ENCODE measurements at regions not wholly inside any gene's neighbourhood (a gene's known extent, or its start where the extent isn't known, plus 50 kb on each side); places are given as distances from the start of the nearest gene placed in this dataset.

GRCh38 chr4:69025191-69025998 is 70.9 kb upstream of the UGT2B7 start:
- Mint-ChIP-seq H3K4me1 (peaks cover 3% of the 10 kb centered on the region), H3K27ac (no peak overlapping the region)

GRCh38 chr4:69025999-69026387 is 70.3 kb upstream of the UGT2B7 start:
- Mint-ChIP-seq H3K4me3 (no peak overlapping the region), H3K9me3 (no peaks in the 10 kb centered on the region), H3K27me3 (ENCODE audit: insufficient read depth) (no peaks in the 10 kb centered on the region), H3K4me1 (peaks cover 3% of the 10 kb centered on the region), H3K27ac (no peak overlapping the region), H3K36me3 (ENCODE audit: low read depth) (no peaks in the 10 kb centered on the region)
- Histone ChIP-seq H3K9ac (ENCODE audit: extremely low read depth, low read length, poor library complexity, severe bottlenecking) (no peak overlapping the region), H3K4me1 (ENCODE audit: control insufficient read depth, insufficient read depth, low read length) (no peaks in the 10 kb centered on the region), H3K36me3 (ENCODE audit: control insufficient read depth, insufficient read depth, low read length) (no peaks in the 10 kb centered on the region), H3K4me3 (ENCODE audit: low read length) (no peak overlapping the region), H3K9me3 (ENCODE audit: control insufficient read depth, low read length) (peaks cover 5% of the 10 kb centered on the region), H3K27ac (ENCODE audit: low read depth, low read length) (no peak overlapping the region), H3K27me3 (ENCODE audit: control insufficient read depth, insufficient read depth, low read length, poor library complexity, severe bottlenecking) (no peaks in the 10 kb centered on the region)
- no peak for TF ChIP-seq CTCF (conservative IDR thresholded peaks at IDR 0.05)
- DNase-seq, result no peak

More at GRCh38 chr4:69025191-69025998, 70.9 kb upstream of the UGT2B7 start:
- Histone ChIP-seq H3K9me3 (ENCODE audit: control insufficient read depth, low read length) (peaks cover 5% of the 10 kb centered on the region), H3K9ac (ENCODE audit: extremely low read depth, low read length, poor library complexity, severe bottlenecking) (no peak overlapping the region), H3K4me3 (ENCODE audit: low read length) (no peak overlapping the region), H3K27me3 (ENCODE audit: control insufficient read depth, insufficient read depth, low read length, poor library complexity, severe bottlenecking) (no peaks in the 10 kb centered on the region), H3K36me3 (ENCODE audit: control insufficient read depth, insufficient read depth, low read length) (no peaks in the 10 kb centered on the region), H3K4me1 (ENCODE audit: control insufficient read depth, insufficient read depth, low read length) (no peaks in the 10 kb centered on the region), H3K27ac (ENCODE audit: low read depth, low read length) (no peak overlapping the region)
- H3K36me3 Mint-ChIP-seq (ENCODE audit: low read depth), result no peaks in the 10 kb centered on the region
- peak; percentile 80 for TF ChIP-seq CTCF (conservative IDR thresholded peaks at IDR 0.05)
- DNase-seq, result peak; percentile 68
- H3K9me3 Mint-ChIP-seq, result no peaks in the 10 kb centered on the region
- 72 to 76% methylated on average over 3 to 4 of the region's 4 CpGs for WGBS, 2 experiments (ENCODE audit: insufficient coverage in 1 of 2, insufficient read length in 1 of 2)
- no peak overlapping the region for H3K4me3 Mint-ChIP-seq
- H3K27me3 Mint-ChIP-seq (ENCODE audit: insufficient read depth), result no peaks in the 10 kb centered on the region

- Histone ChIP-seq H3K36me3 (ENCODE audit: control insufficient read depth, insufficient read depth, low read length) (no peaks in the 10 kb centered on the region), H3K9ac (ENCODE audit: extremely low read depth, low read length, poor library complexity, severe bottlenecking) (no peak overlapping the region), H3K27me3 (ENCODE audit: control insufficient read depth, insufficient read depth, low read length, poor library complexity, severe bottlenecking) (no peaks in the 10 kb centered on the region), H3K9me3 (ENCODE audit: control insufficient read depth, low read length) (peaks cover 5% of the 10 kb centered on the region), H3K4me1 (ENCODE audit: control insufficient read depth, insufficient read depth, low read length) (no peaks in the 10 kb centered on the region), H3K4me3 (ENCODE audit: low read length) (no peak overlapping the region), H3K27ac (ENCODE audit: low read depth, low read length) (no peak overlapping the region)
- no peak for DNase-seq
- Mint-ChIP-seq H3K4me1 (peaks cover 3% of the 10 kb centered on the region), H3K27me3 (ENCODE audit: insufficient read depth) (no peaks in the 10 kb centered on the region), H3K36me3 (ENCODE audit: low read depth) (no peaks in the 10 kb centered on the region), H3K9me3 (no peaks in the 10 kb centered on the region), H3K4me3 (no peak overlapping the region), H3K27ac (no peak overlapping the region)
- WGBS, 2 experiments (ENCODE audit: insufficient coverage in 1 of 2, insufficient read length in 1 of 2), result 67 to 89% methylated on average over 1 to 2 of the region's 2 CpGs
- TF ChIP-seq CTCF (conservative IDR thresholded peaks at IDR 0.05), result no peak
Measured at GRCh38 chr4:69026974-69027373, 69.3 kb upstream of the UGT2B7 start.

All from endodermal cell (in vitro differentiated cells).